Transverse colon (tissue), 4 donors: ENCODE measurements at regions not wholly inside any gene's neighbourhood (a gene's known extent, or its start where the extent isn't known, plus 50 kb on each side); places are given as distances from the start of the nearest gene placed in this dataset.

Experiments used
- DNase-seq: peaks from one replicate; pipeline ENCODE4 v3.0.0-alpha.2; 2019
- H3K27ac ChIP-seq, 4 donors: fragments of 200-600 bp; sonication (generic); 2 replicates each; pipeline ENCODE4 v1.5.1; 2016 to 2018; ENCODE audit warnings: inconsistent platforms in 4 of 4
- H3K27me3 ChIP-seq: fragments of 200-600 bp; sonication (generic); 2 replicates; pipeline ENCODE4 v1.5.1; 2017; ENCODE audit warnings: inconsistent platforms
- H3K36me3 ChIP-seq, 4 donors: fragments of 200-600 bp; sonication (generic); 2 replicates each; pipeline ENCODE4 v1.5.1; 2017 to 2019; ENCODE audit warnings: inconsistent platforms in 4 of 4
- H3K4me1 ChIP-seq, 4 donors: fragments of 200-600 bp; sonication (generic); 2 replicates each; pipeline ENCODE4 v1.5.1; 2017 to 2020; ENCODE audit warnings: inconsistent platforms in 4 of 4
- H3K4me3 ChIP-seq, 4 donors: fragments of 200-600 bp; sonication (generic); 1 replicate in 1 of 4; 2 replicates in 3 of 4; pipeline versions ENCODE4 v1.5.1 to v1.6.1; 2017 to 2019; ENCODE audit warnings: inconsistent platforms in 4 of 4
- H3K9me3 ChIP-seq, 2 donors: fragments of 200-600 bp; sonication (generic); 2 replicates each; pipeline ENCODE4 v1.5.1; 2017 to 2019; ENCODE audit warnings: inconsistent platforms in 2 of 2
- CTCF ChIP-seq, 5 experiments: fragments of 200-600 bp in 3 of 5; fragments of 450-650 bp in 2 of 5; sonication (generic) in 3 of 5; IDR thresholded peaks; 1 replicate in 2 of 5; 2 replicates in 3 of 5; pipeline ENCODE4 v1.5.1; 2016 to 2017; ENCODE audit warnings: antibody characterized with exemption in 5 of 5, inconsistent platforms in 3 of 5, mild to moderate bottlenecking in 2 of 5, moderate library complexity in 1 of 5
- EP300 ChIP-seq: sonication (generic); formaldehyde crosslinking; IDR thresholded peaks from one replicate; pipeline ENCODE4 v1.6.1; 2017; ENCODE audit warnings: antibody characterized with exemption, low read depth
- POLR2A ChIP-seq: fragments of 450-650 bp; IDR thresholded peaks from one replicate; pipeline ENCODE4 v1.6.1; 2016; ENCODE audit warnings: antibody characterized with exemption, mild to moderate bottlenecking, moderate library complexity
- POLR2AphosphoS5 ChIP-seq, 3 donors: sonication (generic); formaldehyde crosslinking; IDR thresholded peaks; one replicate each; pipeline ENCODE4 v1.6.1; 2016; ENCODE audit warnings: antibody characterized with exemption in 3 of 3
- WGBS, 2 donors: methylation state at CpG; one replicate each; pipeline ENCODE4 v1.1.5; 2018; ENCODE audit warnings: low coverage in 1 of 2; 5-methylcytosine and 5-hydroxymethylcytosine counted together
- in situ Hi-C, 4 donors: fragments of 200-750 bp; cut with MboI; loops; one replicate each; pipeline versions ENCODE4 v1.15.0 to v1.15.1; 2017; ENCODE audit warnings: low sequenced_read_pairs in 3 of 4, low pct_ligation_motif_present in 1 of 4, low pct_unique_long_range_greater_than_20kb in 1 of 4
- intact Hi-C: fragments of 100-400 bp; cut with DNase I; formaldehyde crosslinking; loops from one replicate; pipeline ENCODE4 v1.15.1; 2023; ENCODE audit warnings: low total_unique reads

- TF ChIP-seq POLR2AphosphoS5 (IDR thresholded peaks at IDR 0.05) (no peak), POLR2A (no peak), EP300 (no peak), CTCF (IDR thresholded peaks at IDR 0.05) (no peak)
- Histone ChIP-seq H3K4me1 (peaks cover 7 to 22% (median 15%) of the 10 kb centered on the region in 4 donors), H3K4me3 (no peak overlapping the region), H3K9me3 (no peaks in the 10 kb centered on the region), H3K36me3 (no peaks in the 10 kb centered on the region), H3K27ac (no peak overlapping the region), H3K27me3 (no peaks in the 10 kb centered on the region)
- intact Hi-C loops (no loop called here), in situ Hi-C loops (no loop called here)
- WGBS, 2 donors, result 97 to 100% methylated on average over 1 of the region's 1 CpG
- DNase-seq, result no peak
These were observed 143.4 kb downstream of the ZNF608 start for GRCh38 chr5:124602925-124603650.

- intact Hi-C loops (no loop called here), in situ Hi-C loops (no loop called here)
- H3K4me3 ChIP-seq, result no peak overlapping the region
- no peaks in the 10 kb centered on the region for H3K9me3 ChIP-seq
- no peaks in the 10 kb centered on the region for H3K36me3 ChIP-seq
- no peaks in the 10 kb centered on the region for H3K27me3 ChIP-seq
- H3K27ac ChIP-seq, result peak overlapping the region in 2 of 4 donors; percentile 38 to 48
- peak; percentile 13 for DNase-seq
- TF ChIP-seq POLR2AphosphoS5 (IDR thresholded peaks at IDR 0.05), result peak in 1 of 3 donors; percentile 14
- no peak for TF ChIP-seq EP300
- no peak for TF ChIP-seq CTCF (IDR thresholded peaks at IDR 0.05)
- peaks cover 7 to 19% (median 15%) of the 10 kb centered on the region in 4 donors for H3K4me1 ChIP-seq
- 26 to 29% methylated on average over 8 to 10 of the region's 10 CpGs for WGBS, 2 donors
These were observed 147.1 kb downstream of the ZNF608 start for GRCh38 chr5:124599028-124599973.

- no peaks in the 10 kb centered on the region for H3K36me3 ChIP-seq
- 71 to 72% methylated on average over 4 to 5 of the region's 5 CpGs for WGBS, 2 donors
- no peak for DNase-seq
- no peak overlapping the region for H3K4me3 ChIP-seq
- intact Hi-C loops (no loop called here), in situ Hi-C loops (no loop called here)
- H3K27me3 ChIP-seq, result no peaks in the 10 kb centered on the region
- no peaks in the 10 kb centered on the region for H3K9me3 ChIP-seq
- H3K4me1 ChIP-seq, result peaks cover 7 to 19% (median 15%) of the 10 kb centered on the region in 4 donors
- no peak for TF ChIP-seq POLR2A
- TF ChIP-seq CTCF (IDR thresholded peaks at IDR 0.05), result no peak
- no peak for TF ChIP-seq POLR2AphosphoS5 (IDR thresholded peaks at IDR 0.05)
- no peak for TF ChIP-seq EP300
- no peak overlapping the region for H3K27ac ChIP-seq
These were observed 149.6 kb downstream of the ZNF608 start for GRCh38 chr5:124596595-124597421.
